ENCODE measurements at regions not wholly inside any gene's neighbourhood (a gene's known extent, or its start where the extent isn't known, plus 50 kb on each side); places are given as distances from the start of the nearest gene placed in this dataset.

GRCh38 chr5:57831932-57832331, 349.3 kb upstream of the ACTBL2 start:
- TF ChIP-seq EZH2 (IDR thresholded peaks at IDR 0.05) (no peak), EZH2phosphoT487 (IDR thresholded peaks at IDR 0.05) (no peak), CTCF (IDR thresholded peaks at IDR 0.05) (no peak)
- H3K36me3 ChIP-seq, result no peaks in the 10 kb centered on the region
- no peak overlapping the region for H3K4me3 Mint-ChIP-seq
- H3K9me3 ChIP-seq (ENCODE audit: low read depth), result no peaks in the 10 kb centered on the region
- H3K9ac ChIP-seq, result no peak overlapping the region
- no peaks in the 10 kb centered on the region for H3K79me2 ChIP-seq (ENCODE audit: low read depth)
- no peaks in the 10 kb centered on the region for H3K36me3 Mint-ChIP-seq
- no peak overlapping the region for H3K4me3 ChIP-seq
- no peaks in the 10 kb centered on the region for H3K27me3 Mint-ChIP-seq (ENCODE audit: insufficient read depth, low read depth)
- H3K4me2 ChIP-seq, result no peak overlapping the region
- H3K27ac ChIP-seq, result no peak overlapping the region
- H2AFZ ChIP-seq (replicated peaks), result no peak overlapping the region
- H3F3A ChIP-seq (ENCODE audit: low read depth), result peaks cover 6% of the 10 kb centered on the region
- peaks cover 12% of the 10 kb centered on the region for H3K4me1 ChIP-seq
- no peaks in the 10 kb centered on the region for H4K20me1 ChIP-seq (ENCODE audit: low read depth)
- H3K9me3 Mint-ChIP-seq, result peaks cover 2% of the 10 kb centered on the region
- no peaks in the 10 kb centered on the region for H3K27me3 ChIP-seq
- peaks cover 11% of the 10 kb centered on the region for H3K4me1 Mint-ChIP-seq
- H3K27ac Mint-ChIP-seq, result no peak overlapping the region
- DNase-seq (ENCODE audit: low spot score), result no peak

- Mint-ChIP-seq H3K9me3 (no peaks in the 10 kb centered on the region), H3K4me3 (no peak overlapping the region), H3K27ac (no peak overlapping the region), H3K36me3 (no peaks in the 10 kb centered on the region), H3K4me1 (peaks cover 11% of the 10 kb centered on the region), H3K27me3 (ENCODE audit: insufficient read depth, low read depth) (no peaks in the 10 kb centered on the region)
- no peak for DNase-seq (ENCODE audit: low spot score)
- Histone ChIP-seq H3F3A (ENCODE audit: low read depth) (peaks cover 6% of the 10 kb centered on the region), H3K4me2 (no peak overlapping the region), H3K27me3 (no peaks in the 10 kb centered on the region), H3K4me3 (no peak overlapping the region), H3K79me2 (ENCODE audit: low read depth) (no peaks in the 10 kb centered on the region), H3K36me3 (no peaks in the 10 kb centered on the region), H3K27ac (no peak overlapping the region), H3K4me1 (peaks cover 12% of the 10 kb centered on the region), H3K9me3 (ENCODE audit: low read depth) (no peaks in the 10 kb centered on the region), H2AFZ (replicated peaks) (no peak overlapping the region), H3K9ac (no peak overlapping the region), H4K20me1 (ENCODE audit: low read depth) (no peaks in the 10 kb centered on the region)
- TF ChIP-seq EZH2 (IDR thresholded peaks at IDR 0.05) (no peak), CTCF (IDR thresholded peaks at IDR 0.05) (no peak), EZH2phosphoT487 (IDR thresholded peaks at IDR 0.05) (no peak)
These were observed 348.5 kb upstream of the ACTBL2 start for GRCh38 chr5:57831090-57831489.

GRCh38 chr5:57828221-57828620, 345.6 kb upstream of the ACTBL2 start:
- DNase-seq (ENCODE audit: low spot score), result no peak
- H3K4me1 Mint-ChIP-seq, result peaks cover 12% of the 10 kb centered on the region
- no peak overlapping the region for H3K4me3 Mint-ChIP-seq
- H3K27me3 Mint-ChIP-seq (ENCODE audit: insufficient read depth, low read depth), result no peaks in the 10 kb centered on the region
- Histone ChIP-seq H3K27me3 (no peaks in the 10 kb centered on the region), H3K4me2 (no peak overlapping the region), H3K36me3 (no peaks in the 10 kb centered on the region), H2AFZ (replicated peaks) (no peak overlapping the region), H3K27ac (no peak overlapping the region), H3K9ac (no peak overlapping the region), H3F3A (ENCODE audit: low read depth) (no peaks in the 10 kb centered on the region), H3K9me3 (ENCODE audit: low read depth) (no peaks in the 10 kb centered on the region), H3K4me3 (no peak overlapping the region), H4K20me1 (ENCODE audit: low read depth) (no peaks in the 10 kb centered on the region), H3K79me2 (ENCODE audit: low read depth) (no peaks in the 10 kb centered on the region), H3K4me1 (peaks cover 11% of the 10 kb centered on the region)
- H3K9me3 Mint-ChIP-seq, result no peaks in the 10 kb centered on the region
- TF ChIP-seq CTCF (IDR thresholded peaks at IDR 0.05) (no peak), EZH2 (IDR thresholded peaks at IDR 0.05) (no peak), EZH2phosphoT487 (IDR thresholded peaks at IDR 0.05) (no peak)
- H3K36me3 Mint-ChIP-seq, result no peaks in the 10 kb centered on the region
- H3K27ac Mint-ChIP-seq, result no peak overlapping the region
